Suprapubic skin (tissue), 3 donors: ENCODE measurements at regions not wholly inside any gene's neighbourhood (a gene's known extent, or its start where the extent isn't known, plus 50 kb on each side); places are given as distances from the start of the nearest gene placed in this dataset.

ENCODE experiments used
- CTCF ChIP-seq, 2 donors: fragments of 200-600 bp in 1 of 2; fragments of 450-650 bp in 1 of 2; sonication (generic) in 1 of 2; IDR thresholded peaks; one replicate each; pipeline ENCODE4 v1.5.1; 2016 to 2019; ENCODE audit warnings: antibody characterized with exemption in 2 of 2, mild to moderate bottlenecking in 1 of 2, moderate library complexity in 1 of 2
- EP300 ChIP-seq: sonication (generic); formaldehyde crosslinking; IDR thresholded peaks from one replicate; pipeline ENCODE4 v1.6.1; 2017; ENCODE audit warnings: antibody characterized with exemption

GRCh38 chr9:81088341-81088740 lies 601.0 kb downstream of the TLE1 start:
- TF ChIP-seq CTCF (IDR thresholded peaks at IDR 0.05) (no peak), EP300 (no peak)
